Frontal cortex (tissue), 3 donors: ENCODE measurements at regions not wholly inside any gene's neighbourhood (a gene's known extent, or its start where the extent isn't known, plus 50 kb on each side); places are given as distances from the start of the nearest gene placed in this dataset.
"Not testable (repeated sequence)": the region's sequence is repeated elsewhere in the genome, so short reads cannot be mapped to it uniquely, and the experiment has no call there.

ENCODE experiments used
- DNase-seq, 2 donors: peaks; one replicate each; pipeline ENCODE4 v3.0.0; 2012; ENCODE audit warnings: low spot score in 2 of 2
- FAIRE-seq: peaks from 2 replicates; lab custom pipeline; 2012; peaks lifted over from hg19 to GRCh38; lab: Jason Lieb, UNC
- donor health status: control.
- donor health status: control.
- donor health status: control.

GRCh38 chrX:13430136-13430827 is 110.4 kb upstream of the ATXN3L start:
- FAIRE-seq = no peak

GRCh38 chrX:13428053-13428786 is 108.4 kb upstream of the ATXN3L start:
- DNase-seq = no peak

More at GRCh38 chrX:13430136-13430827, 110.4 kb upstream of the ATXN3L start:
- DNase-seq = no peak

GRCh38 chrX:13427441-13428052 is 107.7 kb upstream of the ATXN3L start:
- no peak for DNase-seq
- no peak for FAIRE-seq

More at GRCh38 chrX:13428053-13428786, 108.4 kb upstream of the ATXN3L start:
- no peak for FAIRE-seq

- FAIRE-seq = no peak
Measured at GRCh38 chrX:13420545-13421183, 100.8 kb upstream of the ATXN3L start.

GRCh38 chrX:13419918-13420317 is 100.1 kb upstream of the ATXN3L start:
- FAIRE-seq = no peak
- no peak for DNase-seq

More at GRCh38 chrX:13420545-13421183, 100.8 kb upstream of the ATXN3L start:
- DNase-seq = no peak

- DNase-seq = no peak
- no peak for FAIRE-seq
Measured at GRCh38 chrX:13419276-13419675, 99.4 kb upstream of the ATXN3L start.

- FAIRE-seq (no peak), DNase-seq (no peak)
Measured at GRCh38 chrX:13418126-13419097, 98.6 kb upstream of the ATXN3L start.

GRCh38 chrX:13415509-13415908 is 95.7 kb upstream of the ATXN3L start:
- FAIRE-seq (no peak), DNase-seq (no peak)

- DNase-seq (no peak), FAIRE-seq (no peak)
Measured at GRCh38 chrX:13414006-13414647, 94.3 kb upstream of the ATXN3L start.

GRCh38 chrX:13412208-13412600 is 92.4 kb upstream of the ATXN3L start:
- DNase-seq = no peak
- no peak for FAIRE-seq

GRCh38 chrX:13411496-13412207 is 91.8 kb upstream of the ATXN3L start:
- no peak for FAIRE-seq

GRCh38 chrX:13408599-13408998 is 88.7 kb upstream of the ATXN3L start:
- FAIRE-seq, DNase-seq: not testable (repeated sequence)

More at GRCh38 chrX:13411496-13412207, 91.8 kb upstream of the ATXN3L start:
- DNase-seq = no peak

- not testable (repeated sequence) for DNase-seq, FAIRE-seq
Measured at GRCh38 chrX:13404777-13405176, 84.9 kb upstream of the ATXN3L start.

GRCh38 chrX:13404364-13404763 is 84.5 kb upstream of the ATXN3L start:
- DNase-seq = no peak
- no peak for FAIRE-seq

GRCh38 chrX:13401724-13402123 is 81.9 kb upstream of the ATXN3L start:
- FAIRE-seq = no peak
- no peak for DNase-seq

GRCh38 chrX:13398839-13399238 is 79.0 kb upstream of the ATXN3L start:
- no peak for DNase-seq
- no peak for FAIRE-seq

- FAIRE-seq = no peak
Measured at GRCh38 chrX:13397878-13398818, 78.3 kb upstream of the ATXN3L start.

More at GRCh38 chrX:13397878-13398818, 78.3 kb upstream of the ATXN3L start:
- no peak for DNase-seq
